ENCODE measurements at regions not wholly inside any gene's neighbourhood (a gene's known extent, or its start where the extent isn't known, plus 50 kb on each side); places are given as distances from the start of the nearest gene placed in this dataset.

- Histone ChIP-seq H3K27me3 (ENCODE audit: control insufficient read depth, insufficient read depth, low read length) (peaks cover 3% of the 10 kb centered on the region), H3K4me3 (ENCODE audit: low read depth, low read length) (no peak overlapping the region), H3K4me1 (ENCODE audit: control insufficient read depth, insufficient read depth, low read length) (no peaks in the 10 kb centered on the region), H3K27ac (ENCODE audit: low read depth, low read length) (no peak overlapping the region), H3K9me3 (ENCODE audit: control insufficient read depth, insufficient read depth, low read length) (no peaks in the 10 kb centered on the region), H3K36me3 (ENCODE audit: control insufficient read depth, insufficient read depth, low read length) (no peaks in the 10 kb centered on the region)
- no peak for DNase-seq (ENCODE audit: low read depth in 4 of 6, low spot score in 6 of 6)
- WGBS (ENCODE audit: insufficient coverage), result no CpG with 5 or more reads among the region's 2 CpGs
Observed at GRCh38 chrX:13096728-13097127, 52.3 kb upstream of the FAM9C start.

DNA sequence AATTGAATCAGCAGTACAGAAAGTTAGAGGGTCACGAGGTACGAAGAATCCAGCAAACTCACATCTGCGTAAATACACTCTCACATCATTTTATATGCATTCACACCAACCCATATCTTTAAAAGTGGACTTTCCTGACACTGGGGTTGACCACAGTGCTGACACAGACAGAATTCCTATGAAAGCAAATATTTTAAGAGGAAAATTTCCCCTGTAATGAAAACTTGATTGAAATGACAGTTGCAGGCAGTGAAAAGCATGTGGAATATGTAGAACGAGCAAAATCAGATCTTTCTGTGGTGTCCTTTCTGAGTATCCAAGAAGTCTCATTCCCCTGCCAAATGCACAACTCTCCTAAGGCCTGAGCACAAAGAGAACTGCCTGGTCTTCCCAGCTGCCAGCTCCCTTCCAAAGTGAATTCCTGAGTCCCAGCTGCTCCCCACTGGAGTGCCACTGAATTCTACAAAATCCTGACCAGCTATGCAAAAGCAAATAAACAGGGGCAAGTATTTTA is 50.5 kb upstream of the FAM9C start:
- H3K4me1 ChIP-seq (ENCODE audit: control insufficient read depth, insufficient read depth, low read length), result no peaks in the 10 kb centered on the region
- no CpG with 5 or more reads among the region's 4 CpGs for WGBS (ENCODE audit: insufficient coverage)
- H3K27ac ChIP-seq (ENCODE audit: low read depth, low read length), result no peak overlapping the region
- H3K4me3 ChIP-seq (ENCODE audit: low read depth, low read length), result no peak overlapping the region
- no peaks in the 10 kb centered on the region for H3K9me3 ChIP-seq (ENCODE audit: control insufficient read depth, insufficient read depth, low read length)
- DNase-seq (ENCODE audit: low read depth in 4 of 6, low spot score in 6 of 6), result peak in 1 of 6 donors; percentile 16
- H3K27me3 ChIP-seq (ENCODE audit: control insufficient read depth, insufficient read depth, low read length), result peaks cover 3% of the 10 kb centered on the region
- no peaks in the 10 kb centered on the region for H3K36me3 ChIP-seq (ENCODE audit: control insufficient read depth, insufficient read depth, low read length)

- Histone ChIP-seq H3K27ac (ENCODE audit: low read depth, low read length) (no peak overlapping the region), H3K4me3 (ENCODE audit: low read depth, low read length) (no peak overlapping the region), H3K36me3 (ENCODE audit: control insufficient read depth, insufficient read depth, low read length) (no peaks in the 10 kb centered on the region), H3K9me3 (ENCODE audit: control insufficient read depth, insufficient read depth, low read length) (no peaks in the 10 kb centered on the region), H3K4me1 (ENCODE audit: control insufficient read depth, insufficient read depth, low read length) (no peaks in the 10 kb centered on the region), H3K27me3 (ENCODE audit: control insufficient read depth, insufficient read depth, low read length) (peaks cover 2% of the 10 kb centered on the region)
- DNase-seq (ENCODE audit: low read depth in 4 of 6, low spot score in 6 of 6), result no peak
Observed at GRCh38 chrX:13094374-13094773, 50.0 kb upstream of the FAM9C start.

Data from spinal cord (tissue), 9 donors.